H1 (cell line): ENCODE measurements at regions not wholly inside any gene's neighbourhood (a gene's known extent, or its start where the extent isn't known, plus 50 kb on each side); places are given as distances from the start of the nearest gene placed in this dataset.

ENCODE experiments used
- CHD2 ChIP-seq: IDR thresholded peaks from 2 replicates; pipeline ENCODE4 v1.6.1; 2012; ENCODE audit warnings: low read length, improper control_type of control experiment
- EP300 ChIP-seq, 2 experiments: IDR thresholded peaks; 1 replicate in 1 of 2; 2 replicates in 1 of 2; pipeline ENCODE4 v1.6.1; 2011 to 2012; ENCODE audit warnings: low read depth in 2 of 2, low read length in 2 of 2, mild to moderate bottlenecking in 2 of 2, borderline replicate concordance in 1 of 2, inconsistent platforms in 1 of 2, moderate library complexity in 1 of 2
- GABPA ChIP-seq: IDR thresholded peaks from 2 replicates; pipeline ENCODE4 v1.6.1; 2011; ENCODE audit warnings: mild to moderate bottlenecking, low read length, moderate library complexity, borderline replicate concordance; ENCODE audit not compliant: insufficient read depth
- JUND ChIP-seq: IDR thresholded peaks from 2 replicates; pipeline ENCODE4 v1.6.1; 2011; ENCODE audit warnings: mild to moderate bottlenecking, improper control_type of control experiment, low read length
- KDM1A ChIP-seq: fragments of 200-600, 300-600 bp; sonication (generic); IDR thresholded peaks from 2 replicates; pipeline ENCODE4 v1.7.1; 2016; ENCODE audit warnings: mild to moderate bottlenecking, low read length, borderline replicate concordance
- KDM5A ChIP-seq: fragments of 200-600 bp; IDR thresholded peaks from 2 replicates; pipeline ENCODE4 v1.7.1; 2012; ENCODE audit warnings: mild to moderate bottlenecking, low read length, inconsistent platforms, mixed read lengths
- NRF1 ChIP-seq: IDR thresholded peaks from 2 replicates; pipeline ENCODE4 v1.6.1; 2011; ENCODE audit warnings: mild to moderate bottlenecking, low read depth, low read length, improper control_type of control experiment
- POLR2A ChIP-seq, 2 experiments: IDR thresholded peaks; 1 replicate in 1 of 2; 2 replicates in 1 of 2; pipeline ENCODE4 v1.6.1; 2011; ENCODE audit warnings: low read depth in 2 of 2, low read length in 2 of 2, mild to moderate bottlenecking in 2 of 2; ENCODE audit errors: control extremely low read depth in 1 of 2
- RAD21 ChIP-seq, 2 experiments: IDR thresholded peaks in 1 of 2; conservative IDR thresholded peaks in 1 of 2; 2 replicates each; pipeline ENCODE4 v1.6.1; 2011; ENCODE audit warnings: low read depth in 2 of 2, low read length in 2 of 2, improper control_type of control experiment in 1 of 2, inconsistent platforms in 1 of 2, mild to moderate bottlenecking in 1 of 2, moderate library complexity in 1 of 2
- RXRA ChIP-seq: IDR thresholded peaks from 2 replicates; pipeline ENCODE4 v1.6.1; 2011; ENCODE audit warnings: low read depth, mild to moderate bottlenecking, low read length, moderate library complexity; ENCODE audit not compliant: insufficient read depth
- SAP30 ChIP-seq: fragments of 300-600 bp; sonication (generic); IDR thresholded peaks from 2 replicates; pipeline ENCODE4 v1.7.1; 2012; ENCODE audit warnings: low read length, moderate library complexity, mild to moderate bottlenecking, inconsistent platforms; ENCODE audit not compliant: insufficient read depth, insufficient replicate concordance
- TF ChIP-seq, protein P1 (sequence below): fragments of 300-600 bp; sonication (generic); IDR thresholded peaks from 2 replicates; pipeline ENCODE4 v1.7.1; 2012; ENCODE audit warnings: low read length, moderate library complexity, mild to moderate bottlenecking, inconsistent platforms; ENCODE audit not compliant: insufficient replicate concordance

DNA sequence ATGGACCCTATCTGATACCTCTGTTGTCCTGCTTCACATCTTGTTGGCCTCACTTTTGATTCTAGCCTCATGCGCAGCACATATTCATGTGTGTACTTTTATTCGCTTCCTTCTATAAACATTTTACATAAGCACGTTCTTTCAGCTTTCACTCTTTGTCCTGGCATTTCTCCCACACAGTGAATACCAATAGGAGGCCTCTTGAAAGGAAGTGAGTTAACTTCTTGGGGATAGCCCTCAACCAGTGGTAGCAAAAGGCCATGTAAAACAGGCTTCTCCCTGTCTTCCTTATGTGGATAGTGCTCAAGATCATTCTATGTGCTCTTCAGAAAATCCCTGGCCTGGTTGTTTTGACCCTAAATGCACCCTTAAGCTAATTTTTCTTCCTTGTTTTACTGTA is 633.9 kb upstream of the MBL2 start (continued):
- TF ChIP-seq, protein P1, sequence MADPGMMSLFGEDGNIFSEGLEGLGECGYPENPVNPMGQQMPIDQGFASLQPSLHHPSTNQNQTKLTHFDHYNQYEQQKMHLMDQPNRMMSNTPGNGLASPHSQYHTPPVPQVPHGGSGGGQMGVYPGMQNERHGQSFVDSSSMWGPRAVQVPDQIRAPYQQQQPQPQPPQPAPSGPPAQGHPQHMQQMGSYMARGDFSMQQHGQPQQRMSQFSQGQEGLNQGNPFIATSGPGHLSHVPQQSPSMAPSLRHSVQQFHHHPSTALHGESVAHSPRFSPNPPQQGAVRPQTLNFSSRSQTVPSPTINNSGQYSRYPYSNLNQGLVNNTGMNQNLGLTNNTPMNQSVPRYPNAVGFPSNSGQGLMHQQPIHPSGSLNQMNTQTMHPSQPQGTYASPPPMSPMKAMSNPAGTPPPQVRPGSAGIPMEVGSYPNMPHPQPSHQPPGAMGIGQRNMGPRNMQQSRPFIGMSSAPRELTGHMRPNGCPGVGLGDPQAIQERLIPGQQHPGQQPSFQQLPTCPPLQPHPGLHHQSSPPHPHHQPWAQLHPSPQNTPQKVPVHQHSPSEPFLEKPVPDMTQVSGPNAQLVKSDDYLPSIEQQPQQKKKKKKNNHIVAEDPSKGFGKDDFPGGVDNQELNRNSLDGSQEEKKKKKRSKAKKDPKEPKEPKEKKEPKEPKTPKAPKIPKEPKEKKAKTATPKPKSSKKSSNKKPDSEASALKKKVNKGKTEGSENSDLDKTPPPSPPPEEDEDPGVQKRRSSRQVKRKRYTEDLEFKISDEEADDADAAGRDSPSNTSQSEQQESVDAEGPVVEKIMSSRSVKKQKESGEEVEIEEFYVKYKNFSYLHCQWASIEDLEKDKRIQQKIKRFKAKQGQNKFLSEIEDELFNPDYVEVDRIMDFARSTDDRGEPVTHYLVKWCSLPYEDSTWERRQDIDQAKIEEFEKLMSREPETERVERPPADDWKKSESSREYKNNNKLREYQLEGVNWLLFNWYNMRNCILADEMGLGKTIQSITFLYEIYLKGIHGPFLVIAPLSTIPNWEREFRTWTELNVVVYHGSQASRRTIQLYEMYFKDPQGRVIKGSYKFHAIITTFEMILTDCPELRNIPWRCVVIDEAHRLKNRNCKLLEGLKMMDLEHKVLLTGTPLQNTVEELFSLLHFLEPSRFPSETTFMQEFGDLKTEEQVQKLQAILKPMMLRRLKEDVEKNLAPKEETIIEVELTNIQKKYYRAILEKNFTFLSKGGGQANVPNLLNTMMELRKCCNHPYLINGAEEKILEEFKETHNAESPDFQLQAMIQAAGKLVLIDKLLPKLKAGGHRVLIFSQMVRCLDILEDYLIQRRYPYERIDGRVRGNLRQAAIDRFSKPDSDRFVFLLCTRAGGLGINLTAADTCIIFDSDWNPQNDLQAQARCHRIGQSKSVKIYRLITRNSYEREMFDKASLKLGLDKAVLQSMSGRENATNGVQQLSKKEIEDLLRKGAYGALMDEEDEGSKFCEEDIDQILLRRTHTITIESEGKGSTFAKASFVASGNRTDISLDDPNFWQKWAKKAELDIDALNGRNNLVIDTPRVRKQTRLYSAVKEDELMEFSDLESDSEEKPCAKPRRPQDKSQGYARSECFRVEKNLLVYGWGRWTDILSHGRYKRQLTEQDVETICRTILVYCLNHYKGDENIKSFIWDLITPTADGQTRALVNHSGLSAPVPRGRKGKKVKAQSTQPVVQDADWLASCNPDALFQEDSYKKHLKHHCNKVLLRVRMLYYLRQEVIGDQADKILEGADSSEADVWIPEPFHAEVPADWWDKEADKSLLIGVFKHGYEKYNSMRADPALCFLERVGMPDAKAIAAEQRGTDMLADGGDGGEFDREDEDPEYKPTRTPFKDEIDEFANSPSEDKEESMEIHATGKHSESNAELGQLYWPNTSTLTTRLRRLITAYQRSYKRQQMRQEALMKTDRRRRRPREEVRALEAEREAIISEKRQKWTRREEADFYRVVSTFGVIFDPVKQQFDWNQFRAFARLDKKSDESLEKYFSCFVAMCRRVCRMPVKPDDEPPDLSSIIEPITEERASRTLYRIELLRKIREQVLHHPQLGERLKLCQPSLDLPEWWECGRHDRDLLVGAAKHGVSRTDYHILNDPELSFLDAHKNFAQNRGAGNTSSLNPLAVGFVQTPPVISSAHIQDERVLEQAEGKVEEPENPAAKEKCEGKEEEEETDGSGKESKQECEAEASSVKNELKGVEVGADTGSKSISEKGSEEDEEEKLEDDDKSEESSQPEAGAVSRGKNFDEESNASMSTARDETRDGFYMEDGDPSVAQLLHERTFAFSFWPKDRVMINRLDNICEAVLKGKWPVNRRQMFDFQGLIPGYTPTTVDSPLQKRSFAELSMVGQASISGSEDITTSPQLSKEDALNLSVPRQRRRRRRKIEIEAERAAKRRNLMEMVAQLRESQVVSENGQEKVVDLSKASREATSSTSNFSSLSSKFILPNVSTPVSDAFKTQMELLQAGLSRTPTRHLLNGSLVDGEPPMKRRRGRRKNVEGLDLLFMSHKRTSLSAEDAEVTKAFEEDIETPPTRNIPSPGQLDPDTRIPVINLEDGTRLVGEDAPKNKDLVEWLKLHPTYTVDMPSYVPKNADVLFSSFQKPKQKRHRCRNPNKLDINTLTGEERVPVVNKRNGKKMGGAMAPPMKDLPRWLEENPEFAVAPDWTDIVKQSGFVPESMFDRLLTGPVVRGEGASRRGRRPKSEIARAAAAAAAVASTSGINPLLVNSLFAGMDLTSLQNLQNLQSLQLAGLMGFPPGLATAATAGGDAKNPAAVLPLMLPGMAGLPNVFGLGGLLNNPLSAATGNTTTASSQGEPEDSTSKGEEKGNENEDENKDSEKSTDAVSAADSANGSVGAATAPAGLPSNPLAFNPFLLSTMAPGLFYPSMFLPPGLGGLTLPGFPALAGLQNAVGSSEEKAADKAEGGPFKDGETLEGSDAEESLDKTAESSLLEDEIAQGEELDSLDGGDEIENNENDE = no peak
- TF ChIP-seq SAP30 = no peak
- TF ChIP-seq RAD21 (IDR thresholded peaks at IDR 0.05 in 1 of 2, conservative IDR thresholded peaks at IDR 0.05 in 1 of 2; ENCODE audit: low read depth in 2 of 2, low read length in 2 of 2) = no peak
- no peak for TF ChIP-seq KDM1A
- TF ChIP-seq CHD2 = no peak
- no peak for TF ChIP-seq NRF1
- no peak for TF ChIP-seq KDM5A
- no peak for TF ChIP-seq EP300 (IDR thresholded peaks at IDR 0.05; ENCODE audit: borderline replicate concordance in 1 of 2, low read depth in 2 of 2, low read length in 2 of 2)
- no peak for TF ChIP-seq POLR2A (IDR thresholded peaks at IDR 0.05; ENCODE audit: control extremely low read depth in 1 of 2, low read depth in 2 of 2, low read length in 2 of 2)
- TF ChIP-seq RXRA = no peak
- TF ChIP-seq GABPA = no peak
- TF ChIP-seq JUND = no peak
